ENCODE measurements at regions not wholly inside any gene's neighbourhood (a gene's known extent, or its start where the extent isn't known, plus 50 kb on each side); places are given as distances from the start of the nearest gene placed in this dataset.

- H3K27ac ChIP-seq, result no peak overlapping the region
- TF ChIP-seq CTCF (IDR thresholded peaks at IDR 0.05) (no peak), POLR2A (IDR thresholded peaks at IDR 0.05) (no peak)
- H3K9me3 ChIP-seq, result no peaks in the 10 kb centered on the region
- H3K36me3 ChIP-seq, result no peaks in the 10 kb centered on the region
- no peaks in the 10 kb centered on the region for H3K27me3 ChIP-seq
- DNase-seq, result no peak
- H3K4me3 ChIP-seq, result no peak overlapping the region
- no peaks in the 10 kb centered on the region for H3K4me1 ChIP-seq
- intact Hi-C loops (cut with DNase I; ENCODE audit: low total_unique reads), result no loop called here
Observed at GRCh38 chr11:91158891-91159537, 936.2 kb upstream of the CHORDC1 start.

GRCh38 chr11:91158297-91158696, 935.4 kb upstream of the CHORDC1 start:
- Histone ChIP-seq H3K4me1 (no peaks in the 10 kb centered on the region), H3K9me3 (no peaks in the 10 kb centered on the region), H3K36me3 (no peaks in the 10 kb centered on the region), H3K27me3 (no peaks in the 10 kb centered on the region), H3K4me3 (no peak overlapping the region), H3K27ac (no peak overlapping the region)
- DNase-seq, result no peak
- intact Hi-C loops (cut with DNase I; ENCODE audit: low total_unique reads), result no loop called here
- TF ChIP-seq POLR2A (IDR thresholded peaks at IDR 0.05) (no peak), CTCF (IDR thresholded peaks at IDR 0.05) (no peak)

- no peaks in the 10 kb centered on the region for H3K4me1 ChIP-seq
- intact Hi-C loops (cut with DNase I; ENCODE audit: low total_unique reads), result no loop called here
- no peak for DNase-seq
- TF ChIP-seq POLR2A (IDR thresholded peaks at IDR 0.05) (no peak), CTCF (IDR thresholded peaks at IDR 0.05) (no peak)
- no peak overlapping the region for H3K27ac ChIP-seq
- no peaks in the 10 kb centered on the region for H3K36me3 ChIP-seq
- H3K27me3 ChIP-seq, result no peaks in the 10 kb centered on the region
- H3K9me3 ChIP-seq, result no peaks in the 10 kb centered on the region
- no peak overlapping the region for H3K4me3 ChIP-seq
Observed at GRCh38 chr11:91156041-91156440, 933.2 kb upstream of the CHORDC1 start.

- H3K36me3 ChIP-seq, result no peaks in the 10 kb centered on the region
- DNase-seq, result no peak
- no peak overlapping the region for H3K4me3 ChIP-seq
- no peak overlapping the region for H3K27ac ChIP-seq
- TF ChIP-seq POLR2A (IDR thresholded peaks at IDR 0.05) (no peak), CTCF (IDR thresholded peaks at IDR 0.05) (no peak)
- intact Hi-C loops (cut with DNase I; ENCODE audit: low total_unique reads), result no loop called here
- H3K27me3 ChIP-seq, result no peaks in the 10 kb centered on the region
- H3K9me3 ChIP-seq, result no peaks in the 10 kb centered on the region
- H3K4me1 ChIP-seq, result no peaks in the 10 kb centered on the region
Observed at GRCh38 chr11:91147885-91148284, 925.0 kb upstream of the CHORDC1 start.

- Histone ChIP-seq H3K27ac (no peak overlapping the region), H3K36me3 (no peaks in the 10 kb centered on the region), H3K4me3 (no peak overlapping the region), H3K27me3 (no peaks in the 10 kb centered on the region), H3K4me1 (no peaks in the 10 kb centered on the region), H3K9me3 (no peaks in the 10 kb centered on the region)
- intact Hi-C loops (cut with DNase I; ENCODE audit: low total_unique reads), result no loop called here
- TF ChIP-seq CTCF (IDR thresholded peaks at IDR 0.05) (no peak), POLR2A (IDR thresholded peaks at IDR 0.05) (no peak)
- no peak for DNase-seq
Observed at GRCh38 chr11:91141655-91142054, 918.8 kb upstream of the CHORDC1 start.
